ENCODE measurements at regions not wholly inside any gene's neighbourhood (a gene's known extent, or its start where the extent isn't known, plus 50 kb on each side); places are given as distances from the start of the nearest gene placed in this dataset.

GRCh38 chr4:33088713-33089112 is 2368.5 kb downstream of the PCDH7 start:
- H3K4me1 ChIP-seq (ENCODE audit: insufficient read depth, low read length): no peaks in the 10 kb centered on the region
- peaks cover 8% of the 10 kb centered on the region in 2 experiments for H3K4me1 Mint-ChIP-seq
- no peaks in the 10 kb centered on the region for H3K36me3 Mint-ChIP-seq (ENCODE audit: insufficient read depth in 1 of 3, low read depth in 3 of 3)

More at GRCh38 chr4:33088713-33089112, 2368.5 kb downstream of the PCDH7 start:
- Histone ChIP-seq H4K91ac (ENCODE audit: insufficient read length, low read depth, low read length) (no peak overlapping the region), H3K9me3 (ENCODE audit: control insufficient read depth, low read depth, low read length) (no peaks in the 10 kb centered on the region), H2BK20ac (ENCODE audit: low read depth, low read length, poor library complexity, severe bottlenecking) (no peak overlapping the region), H2BK12ac (ENCODE audit: insufficient read length, low read depth, low read length) (no peak overlapping the region), H2BK15ac (ENCODE audit: low read depth, low read length) (no peak overlapping the region), H3K14ac (ENCODE audit: insufficient read depth, low read length) (no peak overlapping the region), H2AFZ (ENCODE audit: low read length) (no peak overlapping the region), H3K23ac (ENCODE audit: insufficient read length, low read depth, low read length) (no peak overlapping the region), H3K56ac (ENCODE audit: insufficient read length, low read depth, low read length) (no peak overlapping the region), H2BK5ac (ENCODE audit: insufficient read length, low read length) (no peak overlapping the region), H3K4me2 (ENCODE audit: insufficient read depth, insufficient read length, low read length) (no peak overlapping the region), H3K9ac (ENCODE audit: extremely low read depth, insufficient read length, low read length) (no peak overlapping the region), H2AK5ac (ENCODE audit: insufficient read length, low read length) (no peak overlapping the region), H3K27ac (ENCODE audit: insufficient read length, low read depth, low read length) (no peak overlapping the region), H4K20me1 (ENCODE audit: control insufficient read depth, insufficient read depth, insufficient read length) (no peaks in the 10 kb centered on the region), H3T11ph (ENCODE audit: low read length) (no peak overlapping the region), H3K79me2 (ENCODE audit: insufficient read depth, low read length) (no peaks in the 10 kb centered on the region), H3K23me2 (ENCODE audit: insufficient read length, low read depth, low read length, poor library complexity, severe bottlenecking) (no peaks in the 10 kb centered on the region), H3K79me1 (ENCODE audit: insufficient read depth, low read depth, low read length, poor library complexity, severe bottlenecking) (no peaks in the 10 kb centered on the region), H3K4ac (ENCODE audit: low read depth, low read length) (no peak overlapping the region), H2BK120ac (ENCODE audit: low read depth, low read length, poor library complexity, severe bottlenecking) (no peak overlapping the region), H4K5ac (ENCODE audit: insufficient read length, low read depth, low read length) (no peak overlapping the region), H3K18ac (ENCODE audit: insufficient read length, low read depth, low read length) (no peak overlapping the region), H3K27me3 (ENCODE audit: insufficient read depth, low read length) (no peaks in the 10 kb centered on the region), H4K8ac (replicated peaks; ENCODE audit: insufficient read length, low read depth, low read length) (no peak overlapping the region)
- H3K27ac Mint-ChIP-seq: no peak overlapping the region
- no peaks in the 10 kb centered on the region for H3K9me3 Mint-ChIP-seq
- no peaks in the 10 kb centered on the region for H3K27me3 Mint-ChIP-seq (ENCODE audit: low read depth)
- H3K4me3 Mint-ChIP-seq: no peak overlapping the region
- TF ChIP-seq CTCF (conservative IDR thresholded peaks at IDR 0.05): no peak
- DNase-seq: no peak
- WGBS (ENCODE audit: extremely low coverage, insufficient read length, low lambda C conversion rate): no CpG with 5 or more reads among the region's 2 CpGs

Measured in H9 (cell line).